Mammary epithelial cell (primary cell): ENCODE measurements at regions not wholly inside any gene's neighbourhood (a gene's known extent, or its start where the extent isn't known, plus 50 kb on each side); places are given as distances from the start of the nearest gene placed in this dataset.

Experiments used
- CTCF ChIP-seq, 2 donors: IDR thresholded peaks in 1 of 2; conservative IDR thresholded peaks in 1 of 2; 2 replicates each; pipeline ENCODE4 v1.5.1; 2011 to 2012; ENCODE audit warnings: inconsistent platforms in 2 of 2, low read length in 2 of 2, mild to moderate bottlenecking in 2 of 2, control low read depth in 1 of 2, low read depth in 1 of 2; ENCODE audit not compliant: insufficient read depth in 1 of 2; ENCODE audit errors: extremely low read depth in 1 of 2
- EZH2 ChIP-seq: IDR thresholded peaks from 2 replicates; pipeline ENCODE4 v1.6.1; 2012; ENCODE audit warnings: low read length, inconsistent platforms, borderline replicate concordance

GRCh38 chr2:204479557-204479956, 65.7 kb upstream of the PARD3B start:
- TF ChIP-seq CTCF (conservative IDR thresholded peaks at IDR 0.05 in 1 of 2, IDR thresholded peaks at IDR 0.05 in 1 of 2; ENCODE audit: extremely low read depth in 1 of 2, insufficient read depth in 1 of 2, low read depth in 1 of 2, low read length in 2 of 2) (no peak), EZH2 (no peak)
